Gastroesophageal sphincter (tissue), 4 donors: ENCODE measurements at regions not wholly inside any gene's neighbourhood (a gene's known extent, or its start where the extent isn't known, plus 50 kb on each side); places are given as distances from the start of the nearest gene placed in this dataset.
"Not testable (repeated sequence)": the region's sequence is repeated elsewhere in the genome, so short reads cannot be mapped to it uniquely, and the experiment has no call there.

Experiments used
- ATAC-seq: fragments of 150-250 bp; one replicate; pipeline ENCODE4 v1.9.1; 2016; ENCODE audit warnings: mild to moderate bottlenecking, moderate library complexity
- H3K27ac ChIP-seq, 4 donors: fragments of 200-600 bp; sonication (generic) in 3 of 4; 1 replicate in 3 of 4; 2 replicates in 1 of 4; pipeline ENCODE4 v1.5.1; 2016 to 2019
- H3K27me3 ChIP-seq: fragments of 200-600 bp; sonication (generic); one replicate; pipeline ENCODE4 v1.5.1; 2019
- H3K36me3 ChIP-seq, 2 donors: fragments of 200-600 bp; sonication (generic); one replicate each; pipeline ENCODE4 v1.5.1; 2019; ENCODE audit warnings: control low read depth in 1 of 2
- H3K4me1 ChIP-seq, 3 donors: fragments of 200-600 bp; sonication (generic); 1 replicate in 2 of 3; 2 replicates in 1 of 3; pipeline ENCODE4 v1.5.1; 2016 to 2019; ENCODE audit warnings: control low read depth in 2 of 3
- H3K4me3 ChIP-seq, 2 donors: fragments of 200-600 bp; sonication (generic); one replicate each; pipeline ENCODE4 v1.5.1; 2019; ENCODE audit warnings: mild to moderate bottlenecking in 1 of 2, moderate library complexity in 1 of 2
- H3K9me3 ChIP-seq, 3 donors: fragments of 200-600 bp; sonication (generic); one replicate each; pipeline ENCODE4 v1.5.1; 2017 to 2019; ENCODE audit warnings: control low read depth in 2 of 3
- CTCF ChIP-seq, 4 experiments: fragments of 200-600 bp in 2 of 4; fragments of 450-650 bp in 2 of 4; sonication (generic) in 1 of 4; IDR thresholded peaks; one replicate each; pipeline ENCODE4 v1.5.1; 2017 to 2019; ENCODE audit warnings: antibody characterized with exemption in 4 of 4, mild to moderate bottlenecking in 2 of 4, moderate library complexity in 2 of 4
- EP300 ChIP-seq: sonication (generic); formaldehyde crosslinking; IDR thresholded peaks from one replicate; pipeline ENCODE4 v1.6.1; 2017; ENCODE audit warnings: antibody characterized with exemption, mild to moderate bottlenecking
- POLR2A ChIP-seq, 2 donors: fragments of 450-650 bp; IDR thresholded peaks; one replicate each; pipeline ENCODE4 v1.6.1; 2017; ENCODE audit warnings: antibody characterized with exemption in 2 of 2, mild to moderate bottlenecking in 2 of 2, moderate library complexity in 1 of 2
- POLR2AphosphoS5 ChIP-seq: sonication (generic); formaldehyde crosslinking; IDR thresholded peaks from one replicate; pipeline ENCODE4 v1.6.1; 2017; ENCODE audit warnings: antibody characterized with exemption
- WGBS, 2 donors: methylation state at CpG; one replicate each; pipeline ENCODE4 v1.1.5; 2018; ENCODE audit warnings: low coverage in 1 of 2; 5-methylcytosine and 5-hydroxymethylcytosine counted together

GRCh38 chr13:33556828-33557227 lies 261.1 kb upstream of the RFC3 start:
- Histone ChIP-seq H3K27ac (no peak overlapping the region), H3K27me3 (no peaks in the 10 kb centered on the region), H3K4me3 (no peak overlapping the region), H3K4me1 (peaks cover 0 to 38% (median 5%) of the 10 kb centered on the region in 3 donors), H3K9me3 (no peaks in the 10 kb centered on the region), H3K36me3 (no peaks in the 10 kb centered on the region)
- ATAC-seq, result no peak
- TF ChIP-seq POLR2AphosphoS5, result no peak
- no peak for TF ChIP-seq POLR2A (IDR thresholded peaks at IDR 0.05)
- no peak for TF ChIP-seq CTCF (IDR thresholded peaks at IDR 0.05)
- no peak for TF ChIP-seq EP300
- 83% methylated on average over 1 of the region's 1 CpG; no CpG with 5 or more reads in 1 of the 2 donors for WGBS, 2 donors

GRCh38 chr13:33560726-33561125 lies 257.2 kb upstream of the RFC3 start:
- Histone ChIP-seq H3K9me3 (no peaks in the 10 kb centered on the region), H3K36me3 (no peaks in the 10 kb centered on the region), H3K27ac (peak overlapping the region in 1 of 4 donors; percentile 8), H3K27me3 (no peaks in the 10 kb centered on the region), H3K4me1 (peaks cover 0 to 29% (median 5%) of the 10 kb centered on the region in 3 donors), H3K4me3 (no peak overlapping the region)
- no peak for ATAC-seq
- TF ChIP-seq POLR2AphosphoS5 (peak; percentile 55), CTCF (IDR thresholded peaks at IDR 0.05) (no peak)

- Histone ChIP-seq H3K4me1 (peaks cover 0 to 27% (median 5%) of the 10 kb centered on the region in 3 donors), H3K27me3 (no peaks in the 10 kb centered on the region), H3K4me3 (no peak overlapping the region), H3K36me3 (no peaks in the 10 kb centered on the region), H3K9me3 (no peaks in the 10 kb centered on the region), H3K27ac (peak overlapping the region in 1 of 4 donors; percentile 9)
- no peak for ATAC-seq
- 19 to 33% methylated on average over 2 of the region's 2 CpGs for WGBS, 2 donors
- TF ChIP-seq CTCF (IDR thresholded peaks at IDR 0.05) (no peak), POLR2A (IDR thresholded peaks at IDR 0.05) (no peak), POLR2AphosphoS5 (no peak), EP300 (no peak)
Measured at GRCh38 chr13:33561627-33562026, 256.3 kb upstream of the RFC3 start.

- TF ChIP-seq POLR2AphosphoS5 (no peak), CTCF (IDR thresholded peaks at IDR 0.05) (no peak), EP300 (no peak), POLR2A (IDR thresholded peaks at IDR 0.05) (no peak)
- Histone ChIP-seq H3K27me3 (no peaks in the 10 kb centered on the region), H3K9me3 (no peaks in the 10 kb centered on the region), H3K4me3 (no peak overlapping the region), H3K27ac (no peak overlapping the region), H3K4me1 (peaks cover 0 to 8% (median under 1%) of the 10 kb centered on the region in 3 donors), H3K36me3 (no peaks in the 10 kb centered on the region)
- WGBS, 2 donors, result 78 to 83% methylated on average over 1 of the region's 1 CpG
- no peak for ATAC-seq
Measured at GRCh38 chr13:33571618-33572017, 246.3 kb upstream of the RFC3 start.

DNA sequence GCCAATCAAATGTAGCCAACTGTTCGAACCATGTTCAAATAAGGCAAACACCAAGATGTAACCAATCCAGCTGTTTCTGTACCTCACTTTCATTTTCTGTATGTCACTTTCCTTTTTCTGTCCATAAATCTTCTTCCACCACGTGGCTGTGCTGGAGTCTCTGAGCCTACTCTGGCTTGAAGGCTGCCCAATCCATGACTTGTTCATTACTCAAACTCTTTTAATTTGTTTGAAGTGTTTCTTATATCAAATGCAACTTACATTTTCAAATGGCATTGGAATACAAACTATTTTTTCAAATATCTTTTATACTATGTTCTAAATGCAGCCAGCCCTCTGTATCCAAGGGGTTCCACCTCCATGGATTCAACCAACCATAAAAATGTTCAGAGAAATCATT lies 245.6 kb upstream of the RFC3 start:
- not testable (repeated sequence) for H3K27me3 ChIP-seq, H3K36me3 ChIP-seq, H3K9me3 ChIP-seq, ATAC-seq, H3K4me3 ChIP-seq, H3K27ac ChIP-seq
- WGBS, 2 donors, result 75 to 88% methylated on average over 2 of the region's 2 CpGs
- H3K4me1 ChIP-seq, result peaks cover 0 to 15% (median 5%) of the 10 kb centered on the region in 3 donors
